ENCODE measurements at regions not wholly inside any gene's neighbourhood (a gene's known extent, or its start where the extent isn't known, plus 50 kb on each side); places are given as distances from the start of the nearest gene placed in this dataset.
A peak's percentile ranks its signal among the peaks of the same experiment; 100 is the strongest.

- Histone ChIP-seq H3K9ac (ENCODE audit: low read length) (no peak overlapping the region), H3K9me3 (ENCODE audit: low read length) (no peaks in the 10 kb centered on the region), H3K36me3 (ENCODE audit: insufficient read depth, low read length) (no peaks in the 10 kb centered on the region), H3K4me1 (ENCODE audit: insufficient read depth, low read length, severe bottlenecking) (no peaks in the 10 kb centered on the region), H3K4me2 (ENCODE audit: low read length) (no peak overlapping the region), H3K79me2 (ENCODE audit: insufficient read depth, low read length) (no peaks in the 10 kb centered on the region), H4K20me1 (ENCODE audit: insufficient read depth, low read length) (no peaks in the 10 kb centered on the region), H3K27ac (ENCODE audit: low read depth, low read length, poor library complexity, severe bottlenecking) (no peak overlapping the region), H3K27me3 (ENCODE audit: insufficient read depth, low read length) (no peaks in the 10 kb centered on the region), H3F3A (ENCODE audit: insufficient read depth, low read length) (no peaks in the 10 kb centered on the region), H2AFZ (ENCODE audit: low read length) (no peak overlapping the region), H3K9me2 (ENCODE audit: low read depth, low read length) (no peaks in the 10 kb centered on the region), H3K4me3 (ENCODE audit: low read depth, low read length, poor library complexity, severe bottlenecking) (no peak overlapping the region)
- TF ChIP-seq CTCF (IDR thresholded peaks at IDR 0.05; ENCODE audit: low read length) (peak; percentile 57), EZH2 (IDR thresholded peaks at IDR 0.05; ENCODE audit: borderline replicate concordance, low read length) (no peak)
Observed at GRCh38 chr2:163155279-163155883, 316.8 kb upstream of the KCNH7 start.

GRCh38 chr2:163142618-163143017 lies 304.1 kb upstream of the KCNH7 start:
- TF ChIP-seq EZH2 (IDR thresholded peaks at IDR 0.05; ENCODE audit: borderline replicate concordance, low read length), result no peak
- no peak for TF ChIP-seq CTCF (IDR thresholded peaks at IDR 0.05; ENCODE audit: low read length)
- Histone ChIP-seq H2AFZ (ENCODE audit: low read length) (no peak overlapping the region), H3K27ac (ENCODE audit: low read depth, low read length, poor library complexity, severe bottlenecking) (no peak overlapping the region), H3K9me3 (ENCODE audit: low read length) (no peaks in the 10 kb centered on the region), H3K9me2 (ENCODE audit: low read depth, low read length) (no peaks in the 10 kb centered on the region), H3K9ac (ENCODE audit: low read length) (no peak overlapping the region), H3K36me3 (ENCODE audit: insufficient read depth, low read length) (no peaks in the 10 kb centered on the region), H3K27me3 (ENCODE audit: insufficient read depth, low read length) (no peaks in the 10 kb centered on the region), H3K4me2 (ENCODE audit: low read length) (no peak overlapping the region), H3K79me2 (ENCODE audit: insufficient read depth, low read length) (no peaks in the 10 kb centered on the region), H3K4me3 (ENCODE audit: low read depth, low read length, poor library complexity, severe bottlenecking) (no peak overlapping the region), H4K20me1 (ENCODE audit: insufficient read depth, low read length) (no peaks in the 10 kb centered on the region), H3F3A (ENCODE audit: insufficient read depth, low read length) (no peaks in the 10 kb centered on the region), H3K4me1 (ENCODE audit: insufficient read depth, low read length, severe bottlenecking) (no peaks in the 10 kb centered on the region)

GRCh38 chr2:163138947-163139346 lies 300.4 kb upstream of the KCNH7 start:
- Histone ChIP-seq H3K27me3 (ENCODE audit: insufficient read depth, low read length) (no peaks in the 10 kb centered on the region), H3K9ac (ENCODE audit: low read length) (no peak overlapping the region), H3K4me3 (ENCODE audit: low read depth, low read length, poor library complexity, severe bottlenecking) (no peak overlapping the region), H3K4me1 (ENCODE audit: insufficient read depth, low read length, severe bottlenecking) (no peaks in the 10 kb centered on the region), H3K36me3 (ENCODE audit: insufficient read depth, low read length) (no peaks in the 10 kb centered on the region), H3K79me2 (ENCODE audit: insufficient read depth, low read length) (no peaks in the 10 kb centered on the region), H3K4me2 (ENCODE audit: low read length) (no peak overlapping the region), H4K20me1 (ENCODE audit: insufficient read depth, low read length) (no peaks in the 10 kb centered on the region), H2AFZ (ENCODE audit: low read length) (no peak overlapping the region), H3K27ac (ENCODE audit: low read depth, low read length, poor library complexity, severe bottlenecking) (no peak overlapping the region), H3K9me2 (ENCODE audit: low read depth, low read length) (no peaks in the 10 kb centered on the region), H3F3A (ENCODE audit: insufficient read depth, low read length) (no peaks in the 10 kb centered on the region), H3K9me3 (ENCODE audit: low read length) (no peaks in the 10 kb centered on the region)
- TF ChIP-seq EZH2 (IDR thresholded peaks at IDR 0.05; ENCODE audit: borderline replicate concordance, low read length) (no peak), CTCF (IDR thresholded peaks at IDR 0.05; ENCODE audit: low read length) (no peak)

Measured in OCI-LY1 (cell line).